ENCODE measurements at regions not wholly inside any gene's neighbourhood (a gene's known extent, or its start where the extent isn't known, plus 50 kb on each side); places are given as distances from the start of the nearest gene placed in this dataset.

DNA sequence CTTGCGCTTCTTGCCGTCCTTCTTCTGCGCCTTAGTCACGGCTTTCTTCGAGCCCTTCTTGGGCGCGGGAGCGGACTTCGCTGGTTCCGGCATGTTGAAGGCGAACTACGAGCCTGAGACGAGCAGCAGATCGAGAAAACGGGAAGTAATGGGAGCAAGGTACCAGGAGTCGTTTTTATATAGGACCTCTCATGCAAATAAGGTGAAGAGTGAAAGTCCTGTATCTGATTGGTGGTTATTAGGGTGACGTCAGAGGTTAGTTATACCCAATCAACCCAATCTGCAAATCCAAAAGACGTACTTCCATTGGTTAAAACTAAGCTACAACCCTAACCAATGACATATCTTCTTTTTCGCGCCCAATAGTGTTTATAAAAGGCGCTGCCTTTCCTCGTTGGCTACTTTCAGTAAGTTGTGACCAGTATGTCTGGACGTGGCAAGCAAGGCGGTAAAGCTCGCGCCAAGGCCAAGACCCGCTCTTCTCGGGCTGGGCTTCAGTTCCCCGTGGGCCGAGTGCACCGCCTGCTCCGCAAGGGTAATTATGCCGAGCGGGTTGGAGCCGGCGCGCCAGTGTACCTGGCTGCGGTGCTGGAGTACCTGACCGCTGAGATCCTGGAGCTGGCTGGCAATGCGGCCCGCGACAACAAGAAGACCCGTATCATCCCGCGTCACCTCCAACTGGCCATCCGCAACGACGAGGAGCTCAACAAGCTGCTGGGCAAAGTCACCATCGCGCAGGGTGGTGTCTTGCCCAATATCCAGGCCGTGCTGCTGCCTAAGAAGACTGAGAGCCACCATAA lies 100.6 kb upstream of the PRSS16 start:
- peaks cover 8% of the 10 kb centered on the region for H3F3A ChIP-seq (ENCODE audit: insufficient read depth, low read length, poor library complexity, severe bottlenecking)
- H2AFZ ChIP-seq (ENCODE audit: low read depth, low read length): peak overlapping the region; percentile 7
- no peaks in the 10 kb centered on the region for H3K36me3 ChIP-seq (ENCODE audit: insufficient read depth, low read length)
- H3K4me2 ChIP-seq (ENCODE audit: low read length): peak overlapping the region; percentile 70
- peak overlapping the region; percentile 60 for H3K9ac ChIP-seq (ENCODE audit: low read length)
- TF ChIP-seq EP300 (conservative IDR thresholded peaks at IDR 0.05; ENCODE audit: poor library complexity, severe bottlenecking) (no peak), TAF1 (IDR thresholded peaks at IDR 0.05; ENCODE audit: low read depth) (peak; percentile 75), RAD21 (conservative IDR thresholded peaks at IDR 0.05) (no peak), MXI1 (conservative IDR thresholded peaks at IDR 0.05; ENCODE audit: poor library complexity, severe bottlenecking) (peak; percentile 91), POLR2AphosphoS5 (IDR thresholded peaks at IDR 0.05) (peak; percentile 94), EZH2 (IDR thresholded peaks at IDR 0.05; ENCODE audit: borderline replicate concordance, insufficient read depth, low read length, poor library complexity, severe bottlenecking) (no peak), SMC3 (conservative IDR thresholded peaks at IDR 0.05; ENCODE audit: poor library complexity) (no peak)
- TF ChIP-seq, protein P1, sequence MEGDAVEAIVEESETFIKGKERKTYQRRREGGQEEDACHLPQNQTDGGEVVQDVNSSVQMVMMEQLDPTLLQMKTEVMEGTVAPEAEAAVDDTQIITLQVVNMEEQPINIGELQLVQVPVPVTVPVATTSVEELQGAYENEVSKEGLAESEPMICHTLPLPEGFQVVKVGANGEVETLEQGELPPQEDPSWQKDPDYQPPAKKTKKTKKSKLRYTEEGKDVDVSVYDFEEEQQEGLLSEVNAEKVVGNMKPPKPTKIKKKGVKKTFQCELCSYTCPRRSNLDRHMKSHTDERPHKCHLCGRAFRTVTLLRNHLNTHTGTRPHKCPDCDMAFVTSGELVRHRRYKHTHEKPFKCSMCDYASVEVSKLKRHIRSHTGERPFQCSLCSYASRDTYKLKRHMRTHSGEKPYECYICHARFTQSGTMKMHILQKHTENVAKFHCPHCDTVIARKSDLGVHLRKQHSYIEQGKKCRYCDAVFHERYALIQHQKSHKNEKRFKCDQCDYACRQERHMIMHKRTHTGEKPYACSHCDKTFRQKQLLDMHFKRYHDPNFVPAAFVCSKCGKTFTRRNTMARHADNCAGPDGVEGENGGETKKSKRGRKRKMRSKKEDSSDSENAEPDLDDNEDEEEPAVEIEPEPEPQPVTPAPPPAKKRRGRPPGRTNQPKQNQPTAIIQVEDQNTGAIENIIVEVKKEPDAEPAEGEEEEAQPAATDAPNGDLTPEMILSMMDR (IDR thresholded peaks at IDR 0.05; ENCODE audit: poor library complexity, severe bottlenecking): peak; percentile 22
- TF ChIP-seq, protein P2, sequence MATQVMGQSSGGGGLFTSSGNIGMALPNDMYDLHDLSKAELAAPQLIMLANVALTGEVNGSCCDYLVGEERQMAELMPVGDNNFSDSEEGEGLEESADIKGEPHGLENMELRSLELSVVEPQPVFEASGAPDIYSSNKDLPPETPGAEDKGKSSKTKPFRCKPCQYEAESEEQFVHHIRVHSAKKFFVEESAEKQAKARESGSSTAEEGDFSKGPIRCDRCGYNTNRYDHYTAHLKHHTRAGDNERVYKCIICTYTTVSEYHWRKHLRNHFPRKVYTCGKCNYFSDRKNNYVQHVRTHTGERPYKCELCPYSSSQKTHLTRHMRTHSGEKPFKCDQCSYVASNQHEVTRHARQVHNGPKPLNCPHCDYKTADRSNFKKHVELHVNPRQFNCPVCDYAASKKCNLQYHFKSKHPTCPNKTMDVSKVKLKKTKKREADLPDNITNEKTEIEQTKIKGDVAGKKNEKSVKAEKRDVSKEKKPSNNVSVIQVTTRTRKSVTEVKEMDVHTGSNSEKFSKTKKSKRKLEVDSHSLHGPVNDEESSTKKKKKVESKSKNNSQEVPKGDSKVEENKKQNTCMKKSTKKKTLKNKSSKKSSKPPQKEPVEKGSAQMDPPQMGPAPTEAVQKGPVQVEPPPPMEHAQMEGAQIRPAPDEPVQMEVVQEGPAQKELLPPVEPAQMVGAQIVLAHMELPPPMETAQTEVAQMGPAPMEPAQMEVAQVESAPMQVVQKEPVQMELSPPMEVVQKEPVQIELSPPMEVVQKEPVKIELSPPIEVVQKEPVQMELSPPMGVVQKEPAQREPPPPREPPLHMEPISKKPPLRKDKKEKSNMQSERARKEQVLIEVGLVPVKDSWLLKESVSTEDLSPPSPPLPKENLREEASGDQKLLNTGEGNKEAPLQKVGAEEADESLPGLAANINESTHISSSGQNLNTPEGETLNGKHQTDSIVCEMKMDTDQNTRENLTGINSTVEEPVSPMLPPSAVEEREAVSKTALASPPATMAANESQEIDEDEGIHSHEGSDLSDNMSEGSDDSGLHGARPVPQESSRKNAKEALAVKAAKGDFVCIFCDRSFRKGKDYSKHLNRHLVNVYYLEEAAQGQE (IDR thresholded peaks at IDR 0.05; ENCODE audit: borderline replicate concordance): peak; percentile 70
- H3K79me2 ChIP-seq (replicated peaks; ENCODE audit: insufficient read depth, low read length): peaks cover 22% of the 10 kb centered on the region
- peak overlapping the region; percentile 70 for H3K4me3 ChIP-seq (ENCODE audit: low read length)
- no peaks in the 10 kb centered on the region for H3K9me3 ChIP-seq (ENCODE audit: low read length)
- no peaks in the 10 kb centered on the region for H3K9me2 ChIP-seq (ENCODE audit: insufficient read depth, low read length)
- no peaks in the 10 kb centered on the region for H4K20me1 ChIP-seq (ENCODE audit: insufficient read depth)
- H3K27ac ChIP-seq (ENCODE audit: low read length): peak overlapping the region; percentile 72
- H3K27me3 ChIP-seq (ENCODE audit: insufficient read depth, low read depth, low read length): no peaks in the 10 kb centered on the region

DNA sequence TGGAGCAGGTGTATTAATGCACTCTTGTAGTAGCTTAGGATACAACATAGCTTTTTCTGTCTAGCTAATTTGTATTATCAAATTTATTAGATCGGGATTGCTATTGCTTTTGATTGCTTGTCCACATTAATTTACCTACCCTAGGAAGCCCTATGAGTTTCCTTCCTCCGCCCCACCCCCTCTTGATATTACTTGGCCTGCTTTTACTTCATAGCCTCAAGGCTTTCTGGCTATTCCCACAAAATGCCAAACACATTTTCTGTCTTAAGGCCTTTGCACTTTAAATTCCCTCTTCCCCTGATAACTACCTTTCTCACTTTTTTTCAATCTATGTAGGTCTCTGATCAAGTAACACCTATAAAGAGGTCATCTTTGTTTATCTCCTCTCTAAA lies 99.1 kb upstream of the PRSS16 start:
- Histone ChIP-seq H3K27me3 (ENCODE audit: insufficient read depth, low read depth, low read length) (no peaks in the 10 kb centered on the region), H3K9me2 (ENCODE audit: insufficient read depth, low read length) (no peaks in the 10 kb centered on the region), H3F3A (ENCODE audit: insufficient read depth, low read length, poor library complexity, severe bottlenecking) (peaks cover 8% of the 10 kb centered on the region), H3K9ac (ENCODE audit: low read length) (no peak overlapping the region), H2AFZ (ENCODE audit: low read depth, low read length) (no peak overlapping the region), H3K4me3 (ENCODE audit: low read length) (no peak overlapping the region), H3K79me2 (replicated peaks; ENCODE audit: insufficient read depth, low read length) (peaks cover 16% of the 10 kb centered on the region), H3K4me2 (ENCODE audit: low read length) (no peak overlapping the region), H4K20me1 (ENCODE audit: insufficient read depth) (no peaks in the 10 kb centered on the region), H3K9me3 (ENCODE audit: low read length) (no peaks in the 10 kb centered on the region), H3K36me3 (ENCODE audit: insufficient read depth, low read length) (no peaks in the 10 kb centered on the region), H3K27ac (ENCODE audit: low read length) (no peak overlapping the region)
- TF ChIP-seq POLR2AphosphoS5 (IDR thresholded peaks at IDR 0.05) (no peak), EZH2 (IDR thresholded peaks at IDR 0.05; ENCODE audit: borderline replicate concordance, insufficient read depth, low read length, poor library complexity, severe bottlenecking) (no peak), EP300 (conservative IDR thresholded peaks at IDR 0.05; ENCODE audit: poor library complexity, severe bottlenecking) (no peak), MXI1 (conservative IDR thresholded peaks at IDR 0.05; ENCODE audit: poor library complexity, severe bottlenecking) (no peak), RAD21 (conservative IDR thresholded peaks at IDR 0.05) (no peak), TAF1 (IDR thresholded peaks at IDR 0.05; ENCODE audit: low read depth) (no peak), SMC3 (conservative IDR thresholded peaks at IDR 0.05; ENCODE audit: poor library complexity) (no peak)
- TF ChIP-seq, protein P2 (IDR thresholded peaks at IDR 0.05; ENCODE audit: borderline replicate concordance): no peak
- TF ChIP-seq, protein P1 (IDR thresholded peaks at IDR 0.05; ENCODE audit: poor library complexity, severe bottlenecking): no peak
